Osteocyte (in vitro differentiated cells): ENCODE measurements at regions not wholly inside any gene's neighbourhood (a gene's known extent, or its start where the extent isn't known, plus 50 kb on each side); places are given as distances from the start of the nearest gene placed in this dataset.

Source experiments
- DNase-seq: peaks from one replicate; pipeline ENCODE4 v3.0.0; 2021; ENCODE audit warnings: mixed read lengths; ENCODE audit not compliant: unreplicated experiment; ENCODE audit errors: extremely low spot score
- H3K27ac Mint-ChIP-seq: one replicate; pipeline ENCODE4 v1.8.0; 2021; ENCODE audit warnings: mild to moderate bottlenecking, mixed read lengths; ENCODE audit not compliant: unreplicated experiment
- H3K27me3 Mint-ChIP-seq: one replicate; pipeline ENCODE4 v1.8.0; 2021; ENCODE audit warnings: mixed read lengths; ENCODE audit not compliant: unreplicated experiment
- H3K36me3 Mint-ChIP-seq: one replicate; pipeline ENCODE4 v1.8.0; 2021; ENCODE audit warnings: mixed read lengths; ENCODE audit not compliant: unreplicated experiment
- H3K4me1 Mint-ChIP-seq: one replicate; pipeline ENCODE4 v1.8.0; 2021; ENCODE audit warnings: mixed read lengths; ENCODE audit not compliant: unreplicated experiment
- H3K4me3 Mint-ChIP-seq: one replicate; pipeline ENCODE4 v1.8.0; 2021; ENCODE audit warnings: mild to moderate bottlenecking, moderate library complexity, mixed read lengths; ENCODE audit not compliant: unreplicated experiment
- H3K9me3 Mint-ChIP-seq: one replicate; pipeline ENCODE4 v1.8.0; 2021; ENCODE audit warnings: mixed read lengths; ENCODE audit not compliant: unreplicated experiment
- TF ChIP-seq, protein P1 (sequence below): fragments of 200-600 bp; sonication (generic); IDR thresholded peaks from 2 replicates; pipeline ENCODE4 v1.5.0; 2021; ENCODE audit warnings: antibody characterized with exemption, mild to moderate bottlenecking, moderate library complexity

DNA sequence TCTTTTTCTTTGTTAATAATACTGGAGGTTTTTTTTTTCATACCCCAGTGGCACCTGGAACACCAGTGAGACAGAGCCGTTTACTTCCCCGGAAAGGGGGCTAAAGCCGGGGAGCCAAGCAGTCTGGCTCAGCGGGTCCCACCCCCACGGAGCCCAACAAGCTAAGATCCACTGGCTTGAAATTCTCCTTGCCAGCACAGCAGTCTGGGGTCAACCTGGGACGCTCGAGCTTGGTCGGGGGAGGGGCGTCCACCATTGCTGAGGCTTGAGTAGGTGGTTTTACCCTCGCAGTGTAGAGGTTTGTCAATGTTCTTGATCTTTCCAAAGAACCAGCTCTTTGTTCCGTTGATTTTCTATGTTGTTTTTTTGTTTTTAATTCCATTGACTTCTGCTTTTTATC lies 94.6 kb upstream of the DIAPH3 start:
- no peaks in the 10 kb centered on the region for H3K4me1 Mint-ChIP-seq
- H3K27ac Mint-ChIP-seq: no peak overlapping the region
- no peaks in the 10 kb centered on the region for H3K36me3 Mint-ChIP-seq
- TF ChIP-seq, protein P1, sequence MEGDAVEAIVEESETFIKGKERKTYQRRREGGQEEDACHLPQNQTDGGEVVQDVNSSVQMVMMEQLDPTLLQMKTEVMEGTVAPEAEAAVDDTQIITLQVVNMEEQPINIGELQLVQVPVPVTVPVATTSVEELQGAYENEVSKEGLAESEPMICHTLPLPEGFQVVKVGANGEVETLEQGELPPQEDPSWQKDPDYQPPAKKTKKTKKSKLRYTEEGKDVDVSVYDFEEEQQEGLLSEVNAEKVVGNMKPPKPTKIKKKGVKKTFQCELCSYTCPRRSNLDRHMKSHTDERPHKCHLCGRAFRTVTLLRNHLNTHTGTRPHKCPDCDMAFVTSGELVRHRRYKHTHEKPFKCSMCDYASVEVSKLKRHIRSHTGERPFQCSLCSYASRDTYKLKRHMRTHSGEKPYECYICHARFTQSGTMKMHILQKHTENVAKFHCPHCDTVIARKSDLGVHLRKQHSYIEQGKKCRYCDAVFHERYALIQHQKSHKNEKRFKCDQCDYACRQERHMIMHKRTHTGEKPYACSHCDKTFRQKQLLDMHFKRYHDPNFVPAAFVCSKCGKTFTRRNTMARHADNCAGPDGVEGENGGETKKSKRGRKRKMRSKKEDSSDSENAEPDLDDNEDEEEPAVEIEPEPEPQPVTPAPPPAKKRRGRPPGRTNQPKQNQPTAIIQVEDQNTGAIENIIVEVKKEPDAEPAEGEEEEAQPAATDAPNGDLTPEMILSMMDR: no peak
- H3K27me3 Mint-ChIP-seq: peaks cover 27% of the 10 kb centered on the region
- DNase-seq: no peak
- no peak overlapping the region for H3K4me3 Mint-ChIP-seq
- peaks cover 18% of the 10 kb centered on the region for H3K9me3 Mint-ChIP-seq

DNA sequence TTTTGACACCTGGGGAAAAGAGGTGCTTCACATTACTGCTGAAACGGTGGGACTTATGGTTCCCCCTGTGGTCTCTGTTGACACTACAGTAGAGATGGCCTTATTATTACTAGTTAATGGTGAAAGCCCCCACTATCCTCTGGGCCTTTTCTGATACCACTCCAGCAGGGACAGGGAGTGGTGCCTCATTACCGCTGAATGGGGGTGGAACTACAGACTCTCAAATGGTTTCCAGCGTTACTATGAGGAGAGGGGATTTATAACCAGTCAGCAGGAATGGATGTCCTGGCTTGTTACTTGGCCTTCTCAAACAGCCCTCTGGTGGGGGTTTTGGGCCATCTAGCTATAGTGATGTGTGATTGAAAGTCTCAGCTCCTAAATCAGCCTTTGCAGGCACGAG lies 96.7 kb upstream of the DIAPH3 start:
- DNase-seq: no peak
- Mint-ChIP-seq H3K4me1 (no peaks in the 10 kb centered on the region), H3K27me3 (peaks cover 27% of the 10 kb centered on the region), H3K9me3 (peaks cover 18% of the 10 kb centered on the region), H3K27ac (no peak overlapping the region), H3K4me3 (no peak overlapping the region), H3K36me3 (no peaks in the 10 kb centered on the region)
- TF ChIP-seq, protein P1: peak; percentile 14

DNA sequence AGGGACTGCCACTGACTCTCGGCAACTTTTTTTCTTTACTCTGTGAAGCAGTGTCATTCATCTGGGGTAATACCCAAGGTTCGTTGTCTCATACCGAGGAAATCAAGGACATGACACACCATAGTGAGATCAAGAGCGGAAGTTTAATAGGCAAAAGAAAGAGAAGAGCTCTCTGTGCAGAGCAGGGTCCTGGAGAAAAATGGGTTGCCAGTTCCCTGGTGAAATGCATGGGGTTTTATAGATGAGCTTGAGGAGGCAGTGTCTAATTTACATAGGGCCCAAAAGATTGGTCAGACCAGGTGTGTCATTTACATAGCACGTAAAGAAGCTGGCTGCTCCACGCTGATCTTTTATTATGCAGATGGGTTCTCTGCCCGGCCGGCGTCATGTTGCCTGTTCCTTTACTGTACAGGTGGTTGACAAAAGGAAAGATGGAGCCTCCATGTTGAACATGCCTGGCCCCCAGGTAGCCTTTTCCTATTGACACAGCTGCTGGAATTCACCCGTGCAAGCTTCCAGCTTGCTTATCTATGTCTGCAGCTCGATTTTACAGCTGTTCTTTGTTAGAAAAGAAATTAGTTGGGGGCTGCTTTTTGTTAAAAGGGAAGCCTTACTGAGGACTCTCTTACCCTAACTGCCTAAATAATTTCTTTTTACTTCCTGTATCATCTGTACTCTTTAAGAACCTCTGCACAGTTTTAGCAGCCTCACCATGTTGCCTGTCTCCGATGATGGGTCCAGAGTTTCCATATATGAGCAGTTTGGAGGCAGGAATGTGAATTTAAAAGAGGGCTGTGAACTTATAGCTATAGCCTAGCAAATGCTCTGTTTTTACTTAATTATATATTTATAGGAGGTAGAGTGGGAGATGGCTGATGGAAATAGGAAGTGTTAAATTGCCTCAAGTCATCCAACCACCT lies 98.0 kb upstream of the DIAPH3 start:
- no peaks in the 10 kb centered on the region for H3K4me1 Mint-ChIP-seq
- H3K36me3 Mint-ChIP-seq: no peaks in the 10 kb centered on the region
- TF ChIP-seq, protein P1: no peak
- H3K27ac Mint-ChIP-seq: no peak overlapping the region
- H3K4me3 Mint-ChIP-seq: no peak overlapping the region
- peaks cover 27% of the 10 kb centered on the region for H3K27me3 Mint-ChIP-seq
- H3K9me3 Mint-ChIP-seq: peaks cover 18% of the 10 kb centered on the region
- no peak for DNase-seq

DNA sequence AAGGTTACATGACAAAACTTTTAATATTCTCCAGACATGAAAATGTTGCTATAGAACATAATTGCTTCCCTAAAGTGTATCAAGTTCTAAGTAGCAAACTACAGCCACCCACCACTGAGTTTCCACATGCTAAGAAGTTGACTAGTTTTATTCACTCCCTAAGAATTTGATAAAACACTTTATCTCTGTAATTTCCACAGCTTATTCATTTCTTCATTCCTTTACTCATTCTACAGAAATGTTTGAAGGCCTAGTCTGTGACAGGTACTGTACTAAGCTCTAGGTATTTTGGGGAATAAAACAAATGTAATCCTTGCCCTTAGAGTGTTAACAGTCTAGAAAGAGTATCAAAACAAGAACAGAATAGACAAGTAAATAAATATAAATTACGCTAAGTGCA lies 101.8 kb upstream of the DIAPH3 start:
- TF ChIP-seq, protein P1: no peak
- Mint-ChIP-seq H3K4me3 (no peak overlapping the region), H3K9me3 (peaks cover 10% of the 10 kb centered on the region), H3K27ac (no peak overlapping the region), H3K36me3 (no peaks in the 10 kb centered on the region), H3K27me3 (peaks cover 14% of the 10 kb centered on the region), H3K4me1 (peaks cover 2% of the 10 kb centered on the region)
- DNase-seq: no peak

- Mint-ChIP-seq H3K27ac (no peak overlapping the region), H3K27me3 (peaks cover 5% of the 10 kb centered on the region), H3K9me3 (peaks cover 7% of the 10 kb centered on the region), H3K4me3 (no peak overlapping the region), H3K4me1 (peaks cover 2% of the 10 kb centered on the region), H3K36me3 (no peaks in the 10 kb centered on the region)
- no peak for DNase-seq
- TF ChIP-seq, protein P1: no peak
Observed at GRCh38 chr13:60267498-60268202, 103.9 kb upstream of the DIAPH3 start.
